Ascending aorta (tissue), 2 donors: ENCODE measurements at regions not wholly inside any gene's neighbourhood (a gene's known extent, or its start where the extent isn't known, plus 50 kb on each side); places are given as distances from the start of the nearest gene placed in this dataset.
"Not testable (repeated sequence)": the region's sequence is repeated elsewhere in the genome, so short reads cannot be mapped to it uniquely, and the experiment has no call there.

Experiments used
- DNase-seq, 2 donors: peaks; one replicate each; pipeline ENCODE4 v3.0.0-alpha.2; 2019; ENCODE audit warnings: low spot score in 2 of 2
- H3K27ac ChIP-seq, 2 donors: fragments of 200-600 bp; sonication (generic); one replicate each; pipeline ENCODE4 v1.5.1; 2016 to 2017; ENCODE audit warnings: mild to moderate bottlenecking in 1 of 2
- H3K27me3 ChIP-seq: fragments of 200-600 bp; sonication (generic); one replicate; pipeline ENCODE4 v1.5.1; 2017
- H3K36me3 ChIP-seq, 2 donors: fragments of 200-600 bp; sonication (generic); one replicate each; pipeline ENCODE4 v1.5.1; 2016
- H3K4me1 ChIP-seq, 2 donors: fragments of 200-600 bp; sonication (generic); one replicate each; pipeline ENCODE4 v1.5.1; 2016 to 2017; ENCODE audit warnings: mild to moderate bottlenecking in 1 of 2
- H3K4me3 ChIP-seq, 2 donors: fragments of 200-600 bp; sonication (generic); one replicate each; pipeline ENCODE4 v1.5.1; 2016 to 2017; ENCODE audit warnings: mild to moderate bottlenecking in 1 of 2
- H3K9me3 ChIP-seq, 2 donors: fragments of 200-600 bp; sonication (generic); one replicate each; pipeline ENCODE4 v1.5.1; 2016
- CTCF ChIP-seq, 3 experiments: fragments of 200-600 bp in 2 of 3; fragments of 450-650 bp in 1 of 3; sonication (generic) in 2 of 3; IDR thresholded peaks; one replicate each; pipeline ENCODE4 v1.5.1; 2016 to 2019; ENCODE audit warnings: antibody characterized with exemption in 3 of 3, mild to moderate bottlenecking in 1 of 3, moderate library complexity in 1 of 3
- intact Hi-C: fragments of 100-400 bp; cut with DNase I; formaldehyde crosslinking; loops from one replicate; pipeline ENCODE4 v1.15.1; 2023

GRCh38 chr9:81430727-81431126 lies 258.6 kb downstream of the TLE1 start:
- no peak overlapping the region for H3K4me3 ChIP-seq
- H3K27ac ChIP-seq: no peak overlapping the region
- no peaks in the 10 kb centered on the region for H3K4me1 ChIP-seq
- no peak for DNase-seq
- no peaks in the 10 kb centered on the region for H3K36me3 ChIP-seq
- no peaks in the 10 kb centered on the region for H3K27me3 ChIP-seq
- peaks cover 0 to 19% of the 10 kb centered on the region in 2 donors for H3K9me3 ChIP-seq
- TF ChIP-seq CTCF (IDR thresholded peaks at IDR 0.05): no peak
- intact Hi-C loops: no loop called here

- H3K9me3 ChIP-seq: peaks cover 0 to 19% of the 10 kb centered on the region in 2 donors
- no peak for TF ChIP-seq CTCF (IDR thresholded peaks at IDR 0.05)
These were observed 261.5 kb downstream of the TLE1 start for GRCh38 chr9:81427870-81428269.

GRCh38 chr9:81424431-81424830 lies 264.9 kb downstream of the TLE1 start:
- TF ChIP-seq CTCF (IDR thresholded peaks at IDR 0.05): no peak
- H3K36me3 ChIP-seq: no peaks in the 10 kb centered on the region
- no peaks in the 10 kb centered on the region for H3K27me3 ChIP-seq
- no peaks in the 10 kb centered on the region for H3K4me1 ChIP-seq
- no peak overlapping the region for H3K4me3 ChIP-seq
- no peak for DNase-seq
- no peak overlapping the region for H3K27ac ChIP-seq
- intact Hi-C loops: no loop called here
- H3K9me3 ChIP-seq: peaks cover 0 to 25% of the 10 kb centered on the region in 2 donors

More at GRCh38 chr9:81427870-81428269, 261.5 kb downstream of the TLE1 start:
- DNase-seq: no peak
- Histone ChIP-seq H3K36me3 (no peaks in the 10 kb centered on the region), H3K27ac (no peak overlapping the region), H3K27me3 (no peaks in the 10 kb centered on the region), H3K4me3 (no peak overlapping the region), H3K4me1 (no peaks in the 10 kb centered on the region)
- intact Hi-C loops: no loop called here

- Histone ChIP-seq H3K36me3 (no peaks in the 10 kb centered on the region), H3K27me3 (no peaks in the 10 kb centered on the region), H3K4me3 (no peak overlapping the region), H3K27ac (no peak overlapping the region), H3K9me3 (peaks cover 0 to 25% of the 10 kb centered on the region in 2 donors), H3K4me1 (no peaks in the 10 kb centered on the region)
- DNase-seq: no peak
- intact Hi-C loops: no loop called here
- TF ChIP-seq CTCF (IDR thresholded peaks at IDR 0.05): no peak
These were observed 265.6 kb downstream of the TLE1 start for GRCh38 chr9:81423589-81424326.

- H3K4me3 ChIP-seq, H3K27me3 ChIP-seq, H3K4me1 ChIP-seq, intact Hi-C loops, H3K36me3 ChIP-seq, H3K27ac ChIP-seq, H3K9me3 ChIP-seq, DNase-seq: not testable (repeated sequence)
These were observed 268.3 kb downstream of the TLE1 start for GRCh38 chr9:81421090-81421489.

GRCh38 chr9:81420024-81420423 lies 269.3 kb downstream of the TLE1 start:
- DNase-seq: no peak
- Histone ChIP-seq H3K4me1 (peaks cover 0 to 4% of the 10 kb centered on the region in 2 donors), H3K4me3 (no peak overlapping the region), H3K36me3 (no peaks in the 10 kb centered on the region), H3K27me3 (no peaks in the 10 kb centered on the region), H3K27ac (no peak overlapping the region), H3K9me3 (peaks cover 0 to 5% of the 10 kb centered on the region in 2 donors)
- intact Hi-C loops: no loop called here
- no peak for TF ChIP-seq CTCF (IDR thresholded peaks at IDR 0.05)
